Adrenal gland (tissue), 9 donors: ENCODE measurements at regions not wholly inside any gene's neighbourhood (a gene's known extent, or its start where the extent isn't known, plus 50 kb on each side); places are given as distances from the start of the nearest gene placed in this dataset.

Experiments used
- DNase-seq, 7 donors: peaks; one replicate each; pipeline ENCODE4 v3.0.0-alpha.2; 2019 to 2020
- H3K27ac ChIP-seq, 5 donors: fragments of 200-600 bp; sonication (generic) in 4 of 5; 1 replicate in 3 of 5; 2 replicates in 2 of 5; pipeline versions ENCODE4 v1.5.1 to v1.8.0; 2016 to 2020; ENCODE audit warnings: mild to moderate bottlenecking in 1 of 5
- H3K27me3 ChIP-seq: fragments of 200-600 bp; 2 replicates; pipeline ENCODE4 v1.8.0; 2021
- H3K36me3 ChIP-seq, 2 donors: fragments of 200-600 bp; replicated peaks in 1 of 2; 1 replicate in 1 of 2; 2 replicates in 1 of 2; pipeline versions ENCODE4 v1.5.1 to v1.8.0; 2018 to 2022
- H3K4me1 ChIP-seq, 2 donors: fragments of 200-600 bp; replicated peaks in 1 of 2; 1 replicate in 1 of 2; 2 replicates in 1 of 2; pipeline versions ENCODE4 v1.5.1 to v1.8.0; 2018 to 2021
- H3K4me3 ChIP-seq, 4 donors: fragments of 200-600 bp; sonication (generic) in 3 of 4; one replicate each; pipeline ENCODE4 v1.5.1; 2016 to 2018
- H3K9me3 ChIP-seq, 3 donors: fragments of 200-600 bp; sonication (generic) in 1 of 3; replicated peaks in 1 of 3; 1 replicate in 2 of 3; 2 replicates in 1 of 3; pipeline versions ENCODE4 v1.5.1 to v1.8.0; 2016 to 2021
- CTCF ChIP-seq, 6 experiments: fragments of 450-650 bp in 4 of 6; fragments of 200-600 bp in 2 of 6; sonication (generic) in 1 of 6; IDR thresholded peaks; 1 replicate in 5 of 6; 2 replicates in 1 of 6; pipeline versions ENCODE4 v1.5.1 to v1.8.0; 2016 to 2021; ENCODE audit warnings: antibody characterized with exemption in 6 of 6, mild to moderate bottlenecking in 2 of 6, moderate library complexity in 1 of 6
- POLR2A ChIP-seq, 2 donors: fragments of 450-650 bp; IDR thresholded peaks; one replicate each; pipeline ENCODE4 v1.6.1; 2017; ENCODE audit warnings: antibody characterized with exemption in 2 of 2, mild to moderate bottlenecking in 2 of 2, moderate library complexity in 1 of 2
- WGBS, 4 donors: extraction: QIAGEN DNeasy Blood & Tissue Kit in 2 of 4; methylation state at CpG; one replicate each; pipeline versions ENCODE4 v1.1.5 to v1.1.7; 2013 to 2017; 5-methylcytosine and 5-hydroxymethylcytosine counted together
- intact Hi-C, 2 donors: fragments of 100-400 bp; cut with DNase I; formaldehyde crosslinking; loops; one replicate each; pipeline versions ENCODE4 v1.14.1 to v1.15.0; 2022 to 2023
- donor health status: healthy with polysubstance abuse.
- donor health status: Bipolar disorder and iron deficiency.
- donor health status: DM: yes; HTN: yes; CAD: no.
- donor health status: DM: no; HTN: no; CAD: no.
- donor health status: DM: no; HTN: no; CAD: no.

GRCh38 chr3:31013843-31014242 is 119.4 kb upstream of the GADL1 start:
- Histone ChIP-seq H3K27ac (no peak overlapping the region), H3K4me3 (no peak overlapping the region), H3K9me3 (no peaks in the 10 kb centered on the region), H3K36me3 (no peaks in the 10 kb centered on the region), H3K4me1 (no peaks in the 10 kb centered on the region), H3K27me3 (no peaks in the 10 kb centered on the region)
- intact Hi-C loops = no loop called here
- TF ChIP-seq CTCF (IDR thresholded peaks at IDR 0.05) (no peak), POLR2A (IDR thresholded peaks at IDR 0.05) (no peak)
- no peak for DNase-seq

- 77 to 90% (median 89%) methylated on average over 7 to 8 of the region's 8 CpGs for WGBS, 4 donors
Observed at GRCh38 chr3:31014317-31015040, 120.0 kb upstream of the GADL1 start.

GRCh38 chr3:31016196-31016595 is 121.7 kb upstream of the GADL1 start:
- Histone ChIP-seq H3K4me3 (no peak overlapping the region), H3K9me3 (no peaks in the 10 kb centered on the region), H3K27me3 (no peaks in the 10 kb centered on the region), H3K27ac (no peak overlapping the region), H3K4me1 (no peaks in the 10 kb centered on the region), H3K36me3 (no peaks in the 10 kb centered on the region)
- intact Hi-C loops = no loop called here
- no peak for DNase-seq
- 86 to 95% (median 89%) methylated on average over 2 of the region's 2 CpGs for WGBS, 4 donors
- TF ChIP-seq CTCF (IDR thresholded peaks at IDR 0.05) (no peak), POLR2A (IDR thresholded peaks at IDR 0.05) (no peak)

More at GRCh38 chr3:31014317-31015040, 120.0 kb upstream of the GADL1 start:
- intact Hi-C loops = no loop called here
- no peaks in the 10 kb centered on the region for H3K9me3 ChIP-seq
- no peaks in the 10 kb centered on the region for H3K36me3 ChIP-seq
- no peaks in the 10 kb centered on the region for H3K27me3 ChIP-seq
- TF ChIP-seq POLR2A (IDR thresholded peaks at IDR 0.05) = no peak
- no peak for TF ChIP-seq CTCF (IDR thresholded peaks at IDR 0.05)
- no peak overlapping the region for H3K4me3 ChIP-seq
- no peak overlapping the region for H3K27ac ChIP-seq
- no peak for DNase-seq
- no peaks in the 10 kb centered on the region for H3K4me1 ChIP-seq

GRCh38 chr3:31022716-31023115 is 128.3 kb upstream of the GADL1 start:
- Histone ChIP-seq H3K4me3 (no peak overlapping the region), H3K4me1 (no peaks in the 10 kb centered on the region), H3K27me3 (no peaks in the 10 kb centered on the region), H3K27ac (no peak overlapping the region), H3K36me3 (no peaks in the 10 kb centered on the region), H3K9me3 (no peaks in the 10 kb centered on the region)
- TF ChIP-seq POLR2A (IDR thresholded peaks at IDR 0.05) (no peak), CTCF (IDR thresholded peaks at IDR 0.05) (no peak)
- intact Hi-C loops = no loop called here
- DNase-seq = no peak
